ENCODE measurements at regions not wholly inside any gene's neighbourhood (a gene's known extent, or its start where the extent isn't known, plus 50 kb on each side); places are given as distances from the start of the nearest gene placed in this dataset.

DNA sequence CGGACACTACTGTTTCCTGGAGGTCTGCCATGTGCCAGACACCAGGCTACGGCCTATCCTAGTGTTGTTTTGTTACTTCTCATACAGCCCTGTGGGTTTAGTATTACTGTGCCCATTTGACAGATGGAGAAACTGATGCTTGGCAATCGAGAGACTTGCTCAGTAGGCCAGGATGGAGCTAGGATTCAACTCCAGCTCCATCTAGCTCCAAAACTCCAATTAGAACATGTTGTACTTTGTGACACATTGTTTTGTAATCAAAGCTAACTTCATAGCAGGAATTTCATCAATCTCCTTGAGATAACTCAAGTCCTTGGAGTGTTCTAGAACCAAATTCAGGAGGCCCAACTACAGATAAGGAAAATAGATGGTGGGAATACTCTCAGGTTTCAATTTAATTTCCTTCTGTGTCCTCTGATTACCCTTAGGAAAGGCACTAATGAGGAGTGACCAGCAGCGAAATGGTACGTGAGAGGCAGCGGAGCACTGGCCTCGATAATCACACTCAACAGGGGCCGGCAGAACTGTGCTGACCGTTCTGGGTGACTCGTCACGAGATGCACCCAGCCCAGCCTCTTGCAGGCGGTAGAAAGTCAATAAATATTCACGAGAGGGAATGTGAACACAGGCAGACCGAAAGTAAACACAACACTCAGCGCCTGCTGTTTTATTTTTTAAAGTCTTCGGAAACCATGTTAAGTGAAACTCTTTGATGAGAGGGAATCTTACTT is 269.6 kb upstream of the NEBL start:
- no peak for DNase-seq

- DNase-seq = no peak
Measured at GRCh38 chr10:21165489-21165888, 268.4 kb upstream of the NEBL start.

DNA sequence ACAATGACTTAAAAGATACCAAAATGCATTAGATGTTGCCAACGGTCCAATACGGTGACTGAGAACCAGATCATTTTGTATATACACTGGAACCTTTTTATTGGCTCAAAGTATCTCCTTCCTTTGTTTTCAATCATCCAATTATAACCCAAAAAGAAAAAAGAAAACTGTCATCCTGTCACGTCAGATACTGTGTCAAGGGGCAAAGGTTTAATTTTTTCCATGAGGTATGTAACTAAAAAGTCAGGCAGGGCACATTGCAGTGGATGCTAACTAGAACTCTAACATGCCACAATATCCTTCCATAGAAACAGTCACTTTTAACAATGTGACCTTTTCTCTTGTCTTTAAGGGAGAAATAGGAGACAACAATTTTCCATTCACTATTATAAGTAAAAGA is 267.6 kb upstream of the NEBL start:
- no peak for DNase-seq

DNA sequence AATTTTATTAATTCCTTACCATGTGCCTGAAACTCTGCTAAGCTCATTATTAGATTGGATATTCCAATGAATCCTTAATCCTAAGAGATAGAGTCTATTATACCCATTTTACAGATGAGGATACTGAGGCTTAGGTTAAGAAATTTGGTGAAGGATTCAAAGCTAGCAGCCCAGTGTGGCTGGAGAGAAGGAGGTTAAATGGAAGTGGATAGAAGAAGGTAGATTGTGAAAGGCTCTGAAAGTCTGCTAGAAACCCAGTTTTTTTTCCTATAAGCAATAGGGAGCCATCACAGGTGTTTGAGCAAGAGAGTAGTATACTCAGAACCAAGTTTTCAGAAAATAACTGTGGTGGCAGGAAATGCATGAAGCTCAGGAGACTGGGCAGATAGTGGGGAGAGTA is 265.8 kb upstream of the NEBL start:
- no peak for DNase-seq

DNA sequence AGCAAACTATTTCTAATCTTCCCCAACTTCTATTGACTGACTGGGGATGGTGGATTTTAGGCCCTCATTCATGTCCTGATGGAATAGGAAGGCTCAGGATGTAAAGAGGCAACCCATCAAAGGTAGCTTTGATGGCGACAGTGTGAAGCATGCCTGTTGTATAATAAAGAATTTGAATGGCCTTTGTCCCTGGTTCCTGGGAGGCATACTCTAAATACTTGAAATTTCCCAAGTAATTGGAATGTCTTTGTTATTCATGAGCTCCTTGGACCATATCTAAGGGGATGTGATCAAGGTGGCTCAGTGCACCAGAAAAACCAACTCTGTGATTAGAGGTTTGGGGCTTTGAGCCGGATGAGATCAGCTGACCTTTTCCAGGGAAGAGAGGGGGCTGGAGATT is 264.5 kb upstream of the NEBL start:
- no peak for DNase-seq

GRCh38 chr10:21161090-21161625 is 264.0 kb upstream of the NEBL start:
- DNase-seq = no peak

GRCh38 chr10:21160116-21160515 is 263.0 kb upstream of the NEBL start:
- no peak for DNase-seq

GRCh38 chr10:21159669-21160068 is 262.6 kb upstream of the NEBL start:
- DNase-seq = no peak

GRCh38 chr10:21158301-21158700 is 261.2 kb upstream of the NEBL start:
- DNase-seq = no peak

DNA sequence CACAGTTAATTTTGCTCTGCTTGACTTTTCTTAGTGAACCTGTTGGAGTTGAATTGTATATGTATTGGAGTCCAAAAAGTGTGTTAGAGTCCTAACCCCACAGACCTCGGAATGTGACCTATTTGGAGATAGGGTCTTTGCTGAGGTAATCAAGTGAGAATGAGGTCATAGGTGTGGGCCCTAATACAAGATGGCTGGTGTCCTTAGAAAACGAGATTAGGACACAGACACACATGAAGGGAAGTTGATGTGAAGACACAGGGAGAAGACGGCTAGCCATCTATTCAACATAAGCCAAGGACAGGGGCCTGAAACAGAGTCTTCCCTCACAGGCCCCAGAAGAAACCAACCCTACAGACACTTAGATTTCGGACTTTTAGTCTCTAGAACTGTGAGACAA is 260.6 kb upstream of the NEBL start:
- DNase-seq = no peak

DNA sequence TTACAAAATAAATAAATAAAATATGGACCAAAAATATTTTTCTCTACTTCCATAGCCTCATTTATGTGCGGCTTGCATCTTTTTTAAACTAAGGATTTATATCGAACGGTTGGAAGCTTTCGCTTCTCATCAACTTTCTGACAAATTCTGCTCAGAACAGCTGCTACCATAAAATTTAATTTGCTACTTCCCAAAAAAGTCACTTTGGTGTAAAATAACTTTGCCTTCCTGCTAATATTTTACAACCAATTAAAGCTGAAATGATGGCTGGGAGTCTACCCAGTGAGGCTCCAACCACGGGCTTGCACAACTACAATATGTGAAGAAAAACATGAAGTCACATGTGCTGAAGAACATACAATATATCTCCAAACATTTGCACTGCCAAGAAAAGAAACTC is 253.1 kb upstream of the NEBL start:
- no peak for DNase-seq

DNA sequence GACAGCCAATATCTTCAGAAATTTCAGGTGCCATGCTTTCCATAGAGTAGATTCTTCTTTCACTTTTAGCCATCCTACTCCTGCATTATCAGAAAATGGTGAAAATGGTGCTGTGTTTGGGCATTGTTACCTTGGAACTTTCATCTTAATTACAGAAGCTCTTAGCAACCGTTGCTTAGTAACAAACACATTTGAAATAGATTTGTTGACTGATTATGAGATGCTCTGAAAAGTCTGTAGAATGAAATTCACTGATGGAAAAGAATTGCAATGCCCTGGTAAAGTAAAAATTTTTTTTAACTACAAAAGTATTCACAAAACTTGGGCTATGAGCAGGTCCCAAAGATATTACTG is 249.3 kb upstream of the NEBL start:
- DNase-seq = no peak

- DNase-seq = no peak
Measured at GRCh38 chr10:21145751-21146435, 248.8 kb upstream of the NEBL start.

GRCh38 chr10:21144047-21144446 is 246.9 kb upstream of the NEBL start:
- DNase-seq = no peak

DNA sequence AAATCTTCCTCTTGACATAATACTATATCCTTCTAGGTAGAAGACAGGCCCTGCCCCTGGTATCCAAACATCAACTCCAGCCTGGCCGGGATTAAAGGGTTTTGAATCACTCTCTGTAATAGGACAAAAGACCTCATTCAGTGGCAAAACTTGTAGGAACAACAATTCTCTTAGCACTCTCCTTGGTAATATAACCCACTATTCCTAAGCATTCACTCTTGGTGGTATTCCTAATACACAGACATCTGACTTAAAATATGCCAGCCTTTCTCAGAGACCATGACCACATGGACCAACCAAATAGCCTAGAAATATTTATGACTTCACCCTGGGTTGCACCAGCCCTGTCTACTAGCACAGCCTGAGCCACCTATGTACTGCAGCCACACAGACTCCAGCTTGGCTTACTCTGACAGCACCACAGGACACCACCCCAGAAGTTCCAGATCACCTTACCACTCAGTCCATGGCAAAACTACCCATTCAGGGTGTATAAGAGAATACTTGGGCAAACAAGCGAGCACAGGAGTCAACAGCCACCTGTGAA is 244.9 kb upstream of the NEBL start:
- DNase-seq = no peak

DNA sequence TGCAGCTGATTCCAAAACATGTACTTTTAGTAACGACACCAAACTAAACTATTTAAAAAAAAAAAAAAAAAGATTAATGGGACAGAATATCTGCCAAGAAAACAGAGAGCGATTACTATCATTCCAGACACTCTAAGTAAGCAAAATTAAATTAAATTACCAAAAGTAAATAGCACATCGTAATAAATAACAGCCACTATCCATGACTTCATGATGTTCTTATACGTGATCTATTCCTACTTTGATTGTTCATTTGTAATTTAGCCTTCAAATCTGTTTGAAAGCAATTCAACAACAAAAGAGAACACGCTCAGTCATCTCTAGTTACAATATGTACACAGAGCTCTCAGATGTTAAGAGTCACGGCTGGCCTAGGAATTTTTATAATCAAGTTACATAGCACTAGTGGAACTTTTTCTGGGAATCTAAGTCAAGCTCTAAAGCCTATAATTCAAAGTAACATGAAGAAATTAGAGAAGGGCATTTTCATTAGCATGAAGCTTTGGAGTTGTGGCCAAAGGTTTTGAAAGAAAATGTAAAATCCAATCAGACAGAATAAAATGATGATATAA is 241.7 kb upstream of the NEBL start:
- DNase-seq = no peak

DNA sequence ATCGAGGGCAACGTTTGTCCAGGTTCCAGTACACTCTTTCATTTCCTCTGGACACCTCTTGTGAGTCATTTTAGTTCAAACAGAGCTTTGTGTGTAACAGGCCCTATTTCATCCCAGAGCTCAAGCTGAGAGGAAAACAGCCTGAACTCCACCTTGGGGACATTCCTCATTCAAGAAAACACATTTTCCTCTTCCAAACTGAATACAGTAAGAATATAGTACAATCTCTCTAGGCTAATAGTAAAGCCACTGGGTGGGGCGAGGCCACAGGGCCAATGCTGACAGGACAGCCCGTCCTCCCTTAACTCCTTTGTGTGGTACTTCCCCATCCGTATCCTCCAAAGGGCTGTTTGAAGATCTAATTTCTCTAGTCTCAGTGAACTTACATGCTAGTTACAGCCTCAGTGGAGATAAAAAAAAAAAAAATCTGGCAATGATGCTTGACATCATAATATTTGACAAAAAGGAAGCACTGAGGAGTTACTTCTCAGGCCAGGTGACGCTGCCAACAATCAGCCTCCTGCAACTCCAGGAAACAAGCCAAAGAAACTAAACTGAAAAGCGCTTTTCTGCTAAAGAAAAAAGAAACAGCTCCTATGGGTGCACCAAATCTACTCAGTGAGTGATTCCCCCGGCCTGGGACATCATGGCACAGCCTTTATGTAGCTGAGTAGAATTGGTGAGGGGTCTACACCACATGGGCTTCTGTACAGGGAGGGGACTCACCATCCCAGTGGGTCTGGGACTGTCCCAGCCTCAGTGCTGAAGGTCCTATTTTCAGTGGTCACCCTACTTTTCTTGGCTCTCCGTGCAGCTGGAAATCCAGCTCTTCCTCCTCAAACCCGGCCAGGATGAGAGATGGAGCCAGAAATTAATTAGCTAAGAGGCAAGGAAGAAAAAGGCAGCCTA is 238.2 kb upstream of the NEBL start:
- no peak for DNase-seq

GRCh38 chr10:21134645-21135022 is 237.5 kb upstream of the NEBL start:
- DNase-seq = no peak

DNA sequence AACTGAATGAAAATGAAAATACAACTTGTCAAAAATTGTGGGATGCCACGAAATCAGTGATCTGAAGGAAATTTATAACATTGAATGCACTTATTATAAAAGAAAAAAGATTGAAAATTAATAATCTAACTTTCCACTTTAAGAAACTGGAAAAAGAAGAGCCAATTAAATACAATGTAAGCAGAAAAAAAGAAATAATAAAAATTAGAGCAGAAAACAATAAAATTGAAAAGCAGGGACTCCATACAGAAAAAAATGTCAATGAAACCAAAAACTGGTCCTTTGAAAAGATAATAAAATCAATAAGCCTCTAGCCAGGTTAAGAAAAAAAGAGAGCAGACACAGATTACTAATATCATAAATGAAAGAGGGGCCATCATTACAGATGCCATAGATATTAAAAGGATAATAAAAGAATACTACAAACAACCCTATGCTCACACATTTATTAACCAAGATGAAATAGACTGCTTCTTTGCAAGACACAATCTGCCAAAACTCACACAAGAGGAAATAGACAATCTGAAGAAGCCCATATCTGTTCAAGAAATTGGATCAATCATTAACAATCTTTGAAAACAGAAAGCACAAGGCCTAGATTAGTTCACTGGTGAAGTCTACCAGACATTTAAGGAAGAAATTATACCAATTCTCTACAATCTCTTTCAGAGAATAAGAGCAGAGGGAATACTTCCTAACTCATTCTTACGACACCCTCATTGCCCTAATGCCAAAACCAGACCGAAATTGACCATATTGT is 233.8 kb upstream of the NEBL start:
- no peak for DNase-seq

GRCh38 chr10:21130108-21130507 is 233.0 kb upstream of the NEBL start:
- DNase-seq = no peak

GRCh38 chr10:21125471-21126228 is 228.5 kb upstream of the NEBL start:
- DNase-seq = no peak
